WTC11 (cell line): ENCODE measurements at regions not wholly inside any gene's neighbourhood (a gene's known extent, or its start where the extent isn't known, plus 50 kb on each side); places are given as distances from the start of the nearest gene placed in this dataset.

ENCODE experiments used
- ATAC-seq: fragments of 200-7000 bp; cut with Tn5 transposase; 2 replicates; pipeline ENCODE4 v1.10.0; 2021; ENCODE audit warnings: mild to moderate bottlenecking, moderate library complexity
- CTCF ChIA-PET: fragments of 300-600 bp; sonication (Branson Sonifier 250); formaldehyde crosslinking; loops from one replicate; lab custom pipeline; 2021; ENCODE audit warnings: antibody characterized with exemption; lab: Charles Lee
- POLR2A ChIA-PET: fragments of 350-600 bp; sonication (Branson Sonifier 250); formaldehyde crosslinking; loops from one replicate; lab custom pipeline; 2021; ENCODE audit warnings: antibody characterized with exemption; lab: Charles Lee
- DNase-seq: peaks from one replicate; pipeline ENCODE4 v3.0.0; 2021; ENCODE audit warnings: low spot score
- H3K27ac Mint-ChIP-seq: 2 replicates; pipeline ENCODE4 v1.8.0; 2021; ENCODE audit warnings: mixed read lengths
- H3K27me3 Mint-ChIP-seq: 2 replicates; pipeline ENCODE4 v1.8.0; 2021; ENCODE audit warnings: low read depth, mild to moderate bottlenecking, moderate library complexity, mixed read lengths
- H3K36me3 Mint-ChIP-seq: 2 replicates; pipeline ENCODE4 v1.8.0; 2021; ENCODE audit warnings: mixed read lengths
- H3K4me1 Mint-ChIP-seq: 2 replicates; pipeline ENCODE4 v1.8.0; 2022; ENCODE audit warnings: mixed read lengths
- H3K4me3 Mint-ChIP-seq: 2 replicates; pipeline ENCODE4 v1.8.0; 2021; ENCODE audit warnings: mild to moderate bottlenecking, moderate library complexity, mixed read lengths
- H3K9me3 Mint-ChIP-seq: 2 replicates; pipeline ENCODE4 v1.8.0; 2021; ENCODE audit warnings: mixed read lengths
- ATF2 ChIP-seq: sonication (generic); formaldehyde crosslinking; IDR thresholded peaks from 2 replicates; pipeline ENCODE4 v1.8.1; 2022; ENCODE audit warnings: low read depth, missing genetic modification reagents, borderline replicate concordance
- E2F4 ChIP-seq: sonication (generic); formaldehyde crosslinking; IDR thresholded peaks from 2 replicates; pipeline ENCODE4 v1.8.1; 2022; ENCODE audit warnings: low read depth, mild to moderate bottlenecking, moderate library complexity, missing genetic modification reagents, borderline replicate concordance
- FOXK1 ChIP-seq: sonication (generic); formaldehyde crosslinking; IDR thresholded peaks from 2 replicates; pipeline ENCODE4 v1.8.0; 2022; ENCODE audit warnings: mild to moderate bottlenecking, moderate library complexity, missing genetic modification reagents
- IRF2 ChIP-seq: sonication (generic); formaldehyde crosslinking; IDR thresholded peaks from 2 replicates; pipeline ENCODE4 v1.8.0; 2022; ENCODE audit warnings: low read depth, missing genetic modification reagents, borderline replicate concordance
- NFYB ChIP-seq: sonication (generic); formaldehyde crosslinking; conservative IDR thresholded peaks from 2 replicates; pipeline ENCODE4 v1.8.0; 2022; ENCODE audit warnings: low read depth, missing genetic modification reagents
- NR2C2 ChIP-seq: sonication (generic); formaldehyde crosslinking; IDR thresholded peaks from 2 replicates; pipeline ENCODE4 v1.8.0; 2022; ENCODE audit warnings: mild to moderate bottlenecking, missing genetic modification reagents
- RELA ChIP-seq: sonication (generic); formaldehyde crosslinking; IDR thresholded peaks from 2 replicates; pipeline ENCODE4 v1.8.1; 2022; ENCODE audit warnings: missing genetic modification reagents, mild to moderate bottlenecking, borderline replicate concordance
- SMAD4 ChIP-seq: sonication (generic); formaldehyde crosslinking; IDR thresholded peaks from 2 replicates; pipeline ENCODE4 v1.8.0; 2022; ENCODE audit warnings: mild to moderate bottlenecking, missing genetic modification reagents
- TEAD1 ChIP-seq: sonication (generic); formaldehyde crosslinking; IDR thresholded peaks from 2 replicates; pipeline ENCODE4 v1.8.0; 2022; ENCODE audit warnings: mild to moderate bottlenecking, missing genetic modification reagents
- ZNF121 ChIP-seq: sonication (generic); formaldehyde crosslinking; IDR thresholded peaks from 2 replicates; pipeline ENCODE4 v1.8.0; 2023; ENCODE audit warnings: missing genetic modification reagents
- ZNF232 ChIP-seq: sonication (generic); formaldehyde crosslinking; IDR thresholded peaks from 2 replicates; pipeline ENCODE4 v1.8.0; 2022; ENCODE audit warnings: mild to moderate bottlenecking, missing genetic modification reagents
- ZNF416 ChIP-seq: fragments of 250-450 bp; sonication (Bioruptor Pico); IDR thresholded peaks from 2 replicates; pipeline ENCODE4 v1.9.0; 2021; ENCODE audit warnings: mild to moderate bottlenecking, inconsistent platforms
- ZNF423 ChIP-seq: fragments of 250-450 bp; sonication (Bioruptor Pico); IDR thresholded peaks from 2 replicates; pipeline ENCODE4 v2.1.2; 2022; ENCODE audit warnings: mild to moderate bottlenecking, moderate library complexity
- ZNF671 ChIP-seq: fragments of 250-450 bp; sonication (Bioruptor Pico); IDR thresholded peaks from 2 replicates; pipeline ENCODE4 v1.8.0; 2021; ENCODE audit warnings: mild to moderate bottlenecking
- TF ChIP-seq, protein P1 (sequence below): sonication (generic); formaldehyde crosslinking; IDR thresholded peaks from 2 replicates; pipeline ENCODE4 v1.8.0; 2022; ENCODE audit warnings: missing genetic modification reagents
- TF ChIP-seq, protein P2 (sequence below): sonication (generic); formaldehyde crosslinking; IDR thresholded peaks from 2 replicates; pipeline ENCODE4 v1.8.1; 2022; ENCODE audit warnings: missing genetic modification reagents, borderline replicate concordance
- TF ChIP-seq, protein P3 (sequence below): fragments of 200-600 bp; IDR thresholded peaks from 2 replicates; pipeline ENCODE4 v1.8.0; 2022; ENCODE audit warnings: antibody characterized with exemption

GRCh38 chr5:57611177-57611576 lies 128.6 kb upstream of the ACTBL2 start (continued):
- TF ChIP-seq, protein P1, sequence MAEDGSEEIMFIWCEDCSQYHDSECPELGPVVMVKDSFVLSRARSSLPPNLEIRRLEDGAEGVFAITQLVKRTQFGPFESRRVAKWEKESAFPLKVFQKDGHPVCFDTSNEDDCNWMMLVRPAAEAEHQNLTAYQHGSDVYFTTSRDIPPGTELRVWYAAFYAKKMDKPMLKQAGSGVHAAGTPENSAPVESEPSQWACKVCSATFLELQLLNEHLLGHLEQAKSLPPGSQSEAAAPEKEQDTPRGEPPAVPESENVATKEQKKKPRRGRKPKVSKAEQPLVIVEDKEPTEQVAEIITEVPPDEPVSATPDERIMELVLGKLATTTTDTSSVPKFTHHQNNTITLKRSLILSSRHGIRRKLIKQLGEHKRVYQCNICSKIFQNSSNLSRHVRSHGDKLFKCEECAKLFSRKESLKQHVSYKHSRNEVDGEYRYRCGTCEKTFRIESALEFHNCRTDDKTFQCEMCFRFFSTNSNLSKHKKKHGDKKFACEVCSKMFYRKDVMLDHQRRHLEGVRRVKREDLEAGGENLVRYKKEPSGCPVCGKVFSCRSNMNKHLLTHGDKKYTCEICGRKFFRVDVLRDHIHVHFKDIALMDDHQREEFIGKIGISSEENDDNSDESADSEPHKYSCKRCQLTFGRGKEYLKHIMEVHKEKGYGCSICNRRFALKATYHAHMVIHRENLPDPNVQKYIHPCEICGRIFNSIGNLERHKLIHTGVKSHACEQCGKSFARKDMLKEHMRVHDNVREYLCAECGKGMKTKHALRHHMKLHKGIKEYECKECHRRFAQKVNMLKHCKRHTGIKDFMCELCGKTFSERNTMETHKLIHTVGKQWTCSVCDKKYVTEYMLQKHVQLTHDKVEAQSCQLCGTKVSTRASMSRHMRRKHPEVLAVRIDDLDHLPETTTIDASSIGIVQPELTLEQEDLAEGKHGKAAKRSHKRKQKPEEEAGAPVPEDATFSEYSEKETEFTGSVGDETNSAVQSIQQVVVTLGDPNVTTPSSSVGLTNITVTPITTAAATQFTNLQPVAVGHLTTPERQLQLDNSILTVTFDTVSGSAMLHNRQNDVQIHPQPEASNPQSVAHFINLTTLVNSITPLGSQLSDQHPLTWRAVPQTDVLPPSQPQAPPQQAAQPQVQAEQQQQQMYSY: no peak
- TF ChIP-seq SMAD4: no peak
- TF ChIP-seq NFYB: no peak
- no peak for TF ChIP-seq ZNF416 (CRISPR knock-in tag)
- no peak for TF ChIP-seq IRF2
- no peak for TF ChIP-seq ATF2

DNA sequence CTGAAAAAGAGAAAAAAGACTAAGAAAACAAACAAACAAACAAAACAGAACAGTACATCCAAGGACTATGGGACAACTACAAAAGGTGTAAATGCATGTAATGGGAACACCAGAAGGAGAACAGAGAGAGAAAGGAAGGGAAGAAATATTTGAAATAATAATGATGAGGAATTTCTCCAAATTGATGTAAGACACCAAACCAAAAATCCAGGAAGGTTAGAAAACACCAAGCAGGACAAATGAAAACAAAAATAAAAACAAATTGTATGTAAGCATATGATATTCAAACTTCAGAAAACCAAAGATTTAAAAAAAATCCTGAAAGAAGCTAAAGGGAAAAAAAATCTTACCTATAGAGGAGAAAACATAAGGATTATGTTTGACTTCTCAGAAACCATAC lies 125.9 kb upstream of the ACTBL2 start:
- ChIA-PET POLR2A (no interaction called here), CTCF (no interaction called here)
- Mint-ChIP-seq H3K4me3 (no peak overlapping the region), H3K4me1 (peaks cover 15% of the 10 kb centered on the region)
- ATAC-seq: no peak
- TF ChIP-seq NR2C2 (CRISPR knock-in tag) (no peak), ZNF232 (CRISPR knock-in tag) (no peak), FOXK1 (CRISPR knock-in tag) (no peak), ZNF423 (no peak), E2F4 (CRISPR knock-in tag) (no peak), TEAD1 (CRISPR knock-in tag) (no peak), ZNF671 (CRISPR knock-in tag) (no peak), ZNF121 (no peak), RELA (CRISPR knock-in tag) (no peak)
- TF ChIP-seq, protein P2, sequence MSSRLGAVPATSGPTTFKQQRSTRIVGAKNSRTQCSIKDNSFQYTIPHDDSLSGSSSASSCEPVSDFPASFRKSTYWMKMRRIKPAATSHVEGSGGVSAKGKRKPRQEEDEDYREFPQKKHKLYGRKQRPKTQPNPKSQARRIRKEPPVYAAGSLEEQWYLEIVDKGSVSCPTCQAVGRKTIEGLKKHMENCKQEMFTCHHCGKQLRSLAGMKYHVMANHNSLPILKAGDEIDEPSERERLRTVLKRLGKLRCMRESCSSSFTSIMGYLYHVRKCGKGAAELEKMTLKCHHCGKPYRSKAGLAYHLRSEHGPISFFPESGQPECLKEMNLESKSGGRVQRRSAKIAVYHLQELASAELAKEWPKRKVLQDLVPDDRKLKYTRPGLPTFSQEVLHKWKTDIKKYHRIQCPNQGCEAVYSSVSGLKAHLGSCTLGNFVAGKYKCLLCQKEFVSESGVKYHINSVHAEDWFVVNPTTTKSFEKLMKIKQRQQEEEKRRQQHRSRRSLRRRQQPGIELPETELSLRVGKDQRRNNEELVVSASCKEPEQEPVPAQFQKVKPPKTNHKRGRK: no peak
- TF ChIP-seq, protein P1: no peak
- TF ChIP-seq, protein P3, sequence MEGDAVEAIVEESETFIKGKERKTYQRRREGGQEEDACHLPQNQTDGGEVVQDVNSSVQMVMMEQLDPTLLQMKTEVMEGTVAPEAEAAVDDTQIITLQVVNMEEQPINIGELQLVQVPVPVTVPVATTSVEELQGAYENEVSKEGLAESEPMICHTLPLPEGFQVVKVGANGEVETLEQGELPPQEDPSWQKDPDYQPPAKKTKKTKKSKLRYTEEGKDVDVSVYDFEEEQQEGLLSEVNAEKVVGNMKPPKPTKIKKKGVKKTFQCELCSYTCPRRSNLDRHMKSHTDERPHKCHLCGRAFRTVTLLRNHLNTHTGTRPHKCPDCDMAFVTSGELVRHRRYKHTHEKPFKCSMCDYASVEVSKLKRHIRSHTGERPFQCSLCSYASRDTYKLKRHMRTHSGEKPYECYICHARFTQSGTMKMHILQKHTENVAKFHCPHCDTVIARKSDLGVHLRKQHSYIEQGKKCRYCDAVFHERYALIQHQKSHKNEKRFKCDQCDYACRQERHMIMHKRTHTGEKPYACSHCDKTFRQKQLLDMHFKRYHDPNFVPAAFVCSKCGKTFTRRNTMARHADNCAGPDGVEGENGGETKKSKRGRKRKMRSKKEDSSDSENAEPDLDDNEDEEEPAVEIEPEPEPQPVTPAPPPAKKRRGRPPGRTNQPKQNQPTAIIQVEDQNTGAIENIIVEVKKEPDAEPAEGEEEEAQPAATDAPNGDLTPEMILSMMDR: no peak
- TF ChIP-seq, all 79 proteins: peak for 0
- H3K36me3 Mint-ChIP-seq: no peaks in the 10 kb centered on the region
- H3K9me3 Mint-ChIP-seq: no peaks in the 10 kb centered on the region
- no peaks in the 10 kb centered on the region; the same call in 1 of the 2 replicates for H3K27me3 Mint-ChIP-seq
- DNase-seq: no peak
- H3K27ac Mint-ChIP-seq: no peak overlapping the region
